ENCODE measurements at regions not wholly inside any gene's neighbourhood (a gene's known extent, or its start where the extent isn't known, plus 50 kb on each side); places are given as distances from the start of the nearest gene placed in this dataset.

DNA sequence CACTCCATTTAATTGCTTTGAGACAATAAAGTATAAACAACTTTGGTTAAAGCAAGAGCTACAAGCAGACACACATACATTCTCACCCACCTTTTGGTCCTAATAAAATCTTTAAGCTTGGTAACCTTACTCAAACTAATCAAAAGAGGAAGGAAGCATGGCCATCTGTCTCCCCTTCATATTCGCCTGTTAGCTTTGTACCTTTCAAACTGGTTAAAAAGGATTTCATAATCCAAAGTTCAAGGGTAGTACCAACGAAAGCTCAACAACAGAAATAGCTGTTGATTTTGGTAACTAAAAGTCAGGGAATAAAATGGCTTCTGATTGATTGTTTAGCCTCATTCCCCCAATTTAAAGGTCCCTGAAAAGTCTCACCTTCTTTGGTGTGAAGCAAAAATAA lies 456.9 kb downstream of the BCAT1 start:
- TF ChIP-seq, protein P1, sequence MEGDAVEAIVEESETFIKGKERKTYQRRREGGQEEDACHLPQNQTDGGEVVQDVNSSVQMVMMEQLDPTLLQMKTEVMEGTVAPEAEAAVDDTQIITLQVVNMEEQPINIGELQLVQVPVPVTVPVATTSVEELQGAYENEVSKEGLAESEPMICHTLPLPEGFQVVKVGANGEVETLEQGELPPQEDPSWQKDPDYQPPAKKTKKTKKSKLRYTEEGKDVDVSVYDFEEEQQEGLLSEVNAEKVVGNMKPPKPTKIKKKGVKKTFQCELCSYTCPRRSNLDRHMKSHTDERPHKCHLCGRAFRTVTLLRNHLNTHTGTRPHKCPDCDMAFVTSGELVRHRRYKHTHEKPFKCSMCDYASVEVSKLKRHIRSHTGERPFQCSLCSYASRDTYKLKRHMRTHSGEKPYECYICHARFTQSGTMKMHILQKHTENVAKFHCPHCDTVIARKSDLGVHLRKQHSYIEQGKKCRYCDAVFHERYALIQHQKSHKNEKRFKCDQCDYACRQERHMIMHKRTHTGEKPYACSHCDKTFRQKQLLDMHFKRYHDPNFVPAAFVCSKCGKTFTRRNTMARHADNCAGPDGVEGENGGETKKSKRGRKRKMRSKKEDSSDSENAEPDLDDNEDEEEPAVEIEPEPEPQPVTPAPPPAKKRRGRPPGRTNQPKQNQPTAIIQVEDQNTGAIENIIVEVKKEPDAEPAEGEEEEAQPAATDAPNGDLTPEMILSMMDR (IDR thresholded peaks at IDR 0.05), result no peak
- no peak for TF ChIP-seq EP300 (IDR thresholded peaks at IDR 0.05)
